K562 (cell line): ENCODE measurements at regions not wholly inside any gene's neighbourhood (a gene's known extent, or its start where the extent isn't known, plus 50 kb on each side); places are given as distances from the start of the nearest gene placed in this dataset.

ENCODE experiments used
- ATAC-seq: fragments of 200-7000 bp; cut with Tn5 transposase; 3 replicates; pipeline ENCODE4 v1.9.1; 2020; ENCODE audit warnings: moderate library complexity
- BruUV-seq: library from RNA; stranded (reverse); fragments of 400-500 nt; replicated peaks from 2 replicates; lab custom pipeline; 2021; lab: Mats Ljungman, UMichigan
- CTCF ChIA-PET: fragments of 300-600 bp; formaldehyde crosslinking; extraction: SDS; loops from one replicate; lab custom pipeline; 2021; ENCODE audit warnings: low intra/inter-chr PET ratio; lab: Yijun Ruan, JAX
- POLR2A ChIA-PET: fragments of 300-600, 350-650 bp; sonication (Branson Sonifier 250); formaldehyde crosslinking; extraction: SDS; loops from one replicate; lab custom pipeline; 2021; ENCODE audit warnings: antibody characterized with exemption, inconsistent platforms; lab: Yijun Ruan, JAX
- DNase-seq, 4 experiments: peaks; one replicate each; pipeline versions ENCODE4 v3.0.0 to v3.0.0-alpha.2; 2011 to 2018; ENCODE audit warnings: low spot score in 3 of 4, mixed read lengths in 3 of 4; ENCODE audit errors: extremely low read depth in 1 of 4
- FAIRE-seq: peaks from 2 replicates; lab custom pipeline; 2011; peaks lifted over from hg19 to GRCh38; lab: Jason Lieb, UNC
- H2AFZ ChIP-seq: 2 replicates; pipeline ENCODE4 v1.6.0; 2011; ENCODE audit warnings: low read depth, low read length, control low read depth, inconsistent platforms
- H3K27ac ChIP-seq: fragments of 200-600 bp; 3 replicates; pipeline ENCODE4 v1.8.0; 2011; ENCODE audit warnings: low read depth, mild to moderate bottlenecking, control low read depth, inconsistent platforms, low read length, moderate library complexity, mixed read lengths; ENCODE audit errors: extremely low read depth
- H3K27me3 ChIP-seq, 2 experiments: fragments of 300-600 bp in 1 of 2; 2 replicates in 1 of 2; 3 replicates in 1 of 2; pipeline versions ENCODE4 v1.6.0 to v1.8.0; 2011; ENCODE audit warnings: inconsistent platforms in 2 of 2, low read length in 2 of 2, mild to moderate bottlenecking in 1 of 2, mixed read lengths in 1 of 2, moderate library complexity in 1 of 2; ENCODE audit not compliant: control insufficient read depth in 2 of 2, insufficient read depth in 2 of 2
- H3K36me3 ChIP-seq: fragments of 300-600 bp; 3 replicates; pipeline ENCODE4 v1.8.0; 2011; ENCODE audit warnings: mild to moderate bottlenecking, low read length, inconsistent platforms; ENCODE audit not compliant: control insufficient read depth, insufficient read depth
- H3K4me1 ChIP-seq, 2 experiments: fragments of 200-600 bp in 1 of 2; replicated peaks in 1 of 2; 2 replicates in 1 of 2; 3 replicates in 1 of 2; pipeline versions ENCODE4 v1.5.1 to v1.8.0; 2011; ENCODE audit warnings: inconsistent platforms in 2 of 2, low read length in 2 of 2, mild to moderate bottlenecking in 1 of 2, mixed read lengths in 1 of 2, moderate library complexity in 1 of 2; ENCODE audit not compliant: control insufficient read depth in 2 of 2, insufficient read depth in 2 of 2
- H3K4me2 ChIP-seq: 2 replicates; pipeline ENCODE4 v1.6.1; 2011; ENCODE audit warnings: low read length, control low read depth, inconsistent platforms, mixed read lengths; ENCODE audit not compliant: insufficient read depth
- H3K4me3 ChIP-seq: fragments of 200-600 bp; sonication (generic), shearing (Covaris generic); 2 replicates; pipeline ENCODE4 v1.5.1; 2016; ENCODE audit warnings: control low read depth, inconsistent platforms
- H3K79me2 ChIP-seq: fragments of 200-600 bp; 3 replicates; pipeline ENCODE4 v1.8.0; 2011; ENCODE audit warnings: low read length, inconsistent platforms; ENCODE audit not compliant: control insufficient read depth, insufficient read depth
- H3K9ac ChIP-seq, 2 experiments: 2 replicates each; pipeline versions ENCODE4 v1.6.0 to v1.6.1; 2011; ENCODE audit warnings: low read depth in 2 of 2, low read length in 2 of 2, control low read depth in 1 of 2, inconsistent platforms in 1 of 2, mild to moderate bottlenecking in 1 of 2, mixed read lengths in 1 of 2; ENCODE audit not compliant: insufficient read depth in 1 of 2
- H3K9me1 ChIP-seq: one replicate; pipeline ENCODE4 v1.6.0; 2011; ENCODE audit warnings: inconsistent platforms, mild to moderate bottlenecking, low read length, moderate library complexity; ENCODE audit not compliant: control insufficient read depth, insufficient read depth
- H3K9me3 ChIP-seq: replicated peaks from 2 replicates; pipeline ENCODE4 v1.5.1; 2011; ENCODE audit warnings: low read depth, low read length, inconsistent platforms; ENCODE audit not compliant: control insufficient read depth, insufficient read depth
- H4K20me1 ChIP-seq: replicated peaks from 2 replicates; pipeline ENCODE4 v1.6.1; 2011; ENCODE audit warnings: low read length, inconsistent platforms, mixed read lengths; ENCODE audit not compliant: control insufficient read depth, insufficient read depth
- CBX8 ChIP-seq: fragments of 200-600 bp; sonication (generic); IDR thresholded peaks from 2 replicates; pipeline ENCODE4 v1.6.1; 2012; ENCODE audit warnings: borderline replicate concordance, mixed run types, low read depth, mild to moderate bottlenecking, moderate library complexity, mixed read lengths, low read length, control low read depth, inconsistent platforms; ENCODE audit not compliant: poor library complexity, severe bottlenecking; ENCODE audit errors: extremely low read depth
- CHD1 ChIP-seq: fragments of 200-600 bp; sonication (generic); IDR thresholded peaks from one replicate; pipeline ENCODE4 v1.6.1; 2012; ENCODE audit warnings: mild to moderate bottlenecking, moderate library complexity, low read length, inconsistent platforms
- CSDE1 ChIP-seq, 2 experiments: fragments of 450-650 bp; IDR thresholded peaks; 2 replicates each; pipeline ENCODE4 v1.6.1; 2016; ENCODE audit warnings: mild to moderate bottlenecking in 1 of 2
- ELF2 ChIP-seq: fragments of 250-450 bp; sonication (Bioruptor Pico); IDR thresholded peaks from 2 replicates; pipeline ENCODE4 v1.5.0; 2021; ENCODE audit warnings: mild to moderate bottlenecking
- ETV1 ChIP-seq: fragments of 450-650 bp; conservative IDR thresholded peaks from 2 replicates; pipeline ENCODE4 v1.6.1; 2016; ENCODE audit warnings: missing genetic modification characterization, control low read depth, low read depth, missing compliant biosample characterization
- HCFC1 ChIP-seq: IDR thresholded peaks from 2 replicates; pipeline ENCODE4 v1.6.1; 2012; ENCODE audit warnings: low read depth, low read length, improper control_type of control experiment
- HDAC1 ChIP-seq, 2 experiments: fragments of 450-650 bp; IDR thresholded peaks; 2 replicates each; pipeline ENCODE4 v1.6.1; 2016 to 2017; ENCODE audit warnings: inconsistent platforms in 1 of 2, mild to moderate bottlenecking in 1 of 2, moderate library complexity in 1 of 2
- HLTF ChIP-seq: fragments of 450-650 bp; IDR thresholded peaks from 2 replicates; pipeline ENCODE4 v1.6.1; 2016
- HMGXB4 ChIP-seq: sonication (generic); formaldehyde crosslinking; IDR thresholded peaks from 2 replicates; pipeline ENCODE4 v1.8.1; 2023; ENCODE audit warnings: mild to moderate bottlenecking, missing genetic modification reagents
- KHSRP ChIP-seq: fragments of 450-650 bp; IDR thresholded peaks from 2 replicates; pipeline ENCODE4 v1.6.1; 2017
- PBX2 ChIP-seq, 2 experiments: IDR thresholded peaks in 1 of 2; conservative IDR thresholded peaks in 1 of 2; 2 replicates each; pipeline ENCODE4 v1.6.1; 2016; ENCODE audit warnings: low read depth in 2 of 2, mild to moderate bottlenecking in 1 of 2, missing compliant biosample characterization in 1 of 2, missing genetic modification characterization in 1 of 2, moderate library complexity in 1 of 2
- PHF8 ChIP-seq: fragments of 200-600 bp; sonication (generic); IDR thresholded peaks from 2 replicates; pipeline ENCODE4 v1.6.1; 2012; ENCODE audit warnings: mixed run types, mild to moderate bottlenecking, inconsistent platforms, low read length, moderate library complexity, borderline replicate concordance
- RUNX1 ChIP-seq: sonication (generic); IDR thresholded peaks from 2 replicates; pipeline ENCODE4 v1.6.1; 2016; ENCODE audit warnings: antibody characterized with exemption, low read depth
- SRSF9 ChIP-seq: fragments of 200-400 bp; formaldehyde crosslinking; IDR thresholded peaks from 2 replicates; pipeline ENCODE4 v1.6.1; 2017; ENCODE audit warnings: low read depth, low read length, borderline replicate concordance
- THRAP3 ChIP-seq: fragments of 450-650 bp; IDR thresholded peaks from 2 replicates; pipeline ENCODE4 v1.6.1; 2016; ENCODE audit warnings: mild to moderate bottlenecking, inconsistent platforms, borderline replicate concordance
- WHSC1 ChIP-seq: IDR thresholded peaks from one replicate; pipeline ENCODE4 v1.6.1; 2012; ENCODE audit warnings: low read length, control low read depth, inconsistent platforms
- ZNF184 ChIP-seq: sonication (generic); formaldehyde crosslinking; IDR thresholded peaks from 2 replicates; pipeline ENCODE4 v1.5.0; 2020; ENCODE audit warnings: missing genetic modification reagents
- ZNF41 ChIP-seq: fragments of 250-450 bp; sonication (Bioruptor Pico); conservative IDR thresholded peaks from 2 replicates; pipeline ENCODE4 v1.4.0; 2020; ENCODE audit warnings: mild to moderate bottlenecking
- ZNF75A ChIP-seq: fragments of 450-650 bp; formaldehyde crosslinking; IDR thresholded peaks from 2 replicates; pipeline ENCODE4 v1.4.0; 2020; ENCODE audit warnings: mild to moderate bottlenecking
- WGBS: fragments of 100-300 bp; shearing (Covaris generic); methylation state at CpG from one replicate; pipeline ENCODE4 v1.1.6; 2016; ENCODE audit warnings: low coverage, mixed read lengths; ENCODE audit not compliant: insufficient coverage; ENCODE audit errors: missing lambda C conversion rate; 5-methylcytosine and 5-hydroxymethylcytosine counted together
- in situ Hi-C: fragments of 300-500 bp; cut with MboI; formaldehyde crosslinking; loops from 4 replicates; pipeline ENCODE4 v1.15.0; 2018; ENCODE audit warnings: inconsistent platforms, mixed read lengths
- intact Hi-C: fragments of 100-400 bp; cut with micrococcal nuclease; formaldehyde crosslinking; loops from 2 replicates; pipeline ENCODE4 v1.14.2; 2022

- TF ChIP-seq PBX2 (CRISPR knock-in tag; IDR thresholded peaks at IDR 0.05; ENCODE audit: low read depth) (no peak), PBX2 (tag; conservative IDR thresholded peaks at IDR 0.05; ENCODE audit: low read depth) (no peak), HCFC1 (no peak), CSDE1 (IDR thresholded peaks at IDR 0.05) (peak in 1 of 2 experiments; percentile 64; a peak in 1 of 4 replicates), ELF2 (CRISPR knock-in tag) (no peak)
These were observed 816.6 kb downstream of the UQCRFS1 start (continued) for GRCh38 chr19:28396287-28396831.

- Histone ChIP-seq H3K36me3 (no peaks in the 10 kb centered on the region), H3K4me1 (no peaks in the 10 kb centered on the region; a peak in 2 of 5 replicates), H3K27ac (no peak overlapping the region), H2AFZ (no peak overlapping the region), H3K4me3 (no peak overlapping the region), H3K27me3 (peaks cover 0 to 5% of the 10 kb centered on the region in 2 experiments; a peak in 1 of 5 replicates), H4K20me1 (0 out of 2 replicates have a peak, but pooled peaks cover 3% of the 10 kb centered on the region), H3K9me3 (no peaks in the 10 kb centered on the region), H3K9ac (no peak overlapping the region), H3K79me2 (no peaks in the 10 kb centered on the region), H3K4me2 (no peak overlapping the region), H3K9me1 (no peaks in the 10 kb centered on the region)
- ChIA-PET POLR2A (no interaction called here), CTCF (no interaction called here)
- in situ Hi-C loops: no loop called here
- BruUV-seq: no TSS peak
- 5% methylated on average over 3 of the region's 4 CpGs for WGBS
- no peak for DNase-seq
- no peak for FAIRE-seq
- no peak for ATAC-seq
- intact Hi-C loops: no loop called here
- no peak for TF ChIP-seq ZNF41 (CRISPR knock-in tag)
- TF ChIP-seq ETV1 (tag): no peak
- TF ChIP-seq HLTF: no peak
- TF ChIP-seq CBX8: no peak
- no peak for TF ChIP-seq ELF2 (CRISPR knock-in tag)
- TF ChIP-seq PHF8: no peak
- TF ChIP-seq KHSRP: no peak
- no peak for TF ChIP-seq WHSC1
- TF ChIP-seq THRAP3: no peak
- no peak for TF ChIP-seq SRSF9
- no peak for TF ChIP-seq HDAC1 (IDR thresholded peaks at IDR 0.05)
- TF ChIP-seq RUNX1: no peak
- no peak for TF ChIP-seq ZNF75A (CRISPR knock-in tag)
- no peak for TF ChIP-seq CHD1
- TF ChIP-seq HMGXB4: no peak
- no peak for TF ChIP-seq ZNF184 (CRISPR knock-in tag)
These were observed 818.2 kb downstream of the UQCRFS1 start for GRCh38 chr19:28394725-28395124.
